K562 (cell line): ENCODE measurements at regions not wholly inside any gene's neighbourhood (a gene's known extent, or its start where the extent isn't known, plus 50 kb on each side); places are given as distances from the start of the nearest gene placed in this dataset.

ENCODE experiments used
- ATAC-seq: fragments of 200-7000 bp; cut with Tn5 transposase; 3 replicates; pipeline ENCODE4 v1.9.1; 2020; ENCODE audit warnings: moderate library complexity
- BruUV-seq: library from RNA; stranded (reverse); fragments of 400-500 nt; replicated peaks from 2 replicates; lab custom pipeline; 2021; lab: Mats Ljungman, UMichigan
- CTCF ChIA-PET: fragments of 300-600 bp; formaldehyde crosslinking; extraction: SDS; loops from one replicate; lab custom pipeline; 2021; ENCODE audit warnings: low intra/inter-chr PET ratio; lab: Yijun Ruan, JAX
- POLR2A ChIA-PET: fragments of 300-600, 350-650 bp; sonication (Branson Sonifier 250); formaldehyde crosslinking; extraction: SDS; loops from one replicate; lab custom pipeline; 2021; ENCODE audit warnings: antibody characterized with exemption, inconsistent platforms; lab: Yijun Ruan, JAX
- DNase-seq, 4 experiments: peaks; one replicate each; pipeline versions ENCODE4 v3.0.0 to v3.0.0-alpha.2; 2011 to 2018; ENCODE audit warnings: low spot score in 3 of 4, mixed read lengths in 3 of 4; ENCODE audit errors: extremely low read depth in 1 of 4
- FAIRE-seq: peaks from 2 replicates; lab custom pipeline; 2011; peaks lifted over from hg19 to GRCh38; lab: Jason Lieb, UNC
- H2AFZ ChIP-seq: 2 replicates; pipeline ENCODE4 v1.6.0; 2011; ENCODE audit warnings: low read depth, low read length, control low read depth, inconsistent platforms
- H3K27ac ChIP-seq: fragments of 200-600 bp; 3 replicates; pipeline ENCODE4 v1.8.0; 2011; ENCODE audit warnings: low read depth, mild to moderate bottlenecking, control low read depth, inconsistent platforms, low read length, moderate library complexity, mixed read lengths; ENCODE audit errors: extremely low read depth
- H3K27me3 ChIP-seq, 2 experiments: fragments of 300-600 bp in 1 of 2; 2 replicates in 1 of 2; 3 replicates in 1 of 2; pipeline versions ENCODE4 v1.6.0 to v1.8.0; 2011; ENCODE audit warnings: inconsistent platforms in 2 of 2, low read length in 2 of 2, mild to moderate bottlenecking in 1 of 2, mixed read lengths in 1 of 2, moderate library complexity in 1 of 2; ENCODE audit not compliant: control insufficient read depth in 2 of 2, insufficient read depth in 2 of 2
- H3K36me3 ChIP-seq: fragments of 300-600 bp; 3 replicates; pipeline ENCODE4 v1.8.0; 2011; ENCODE audit warnings: mild to moderate bottlenecking, low read length, inconsistent platforms; ENCODE audit not compliant: control insufficient read depth, insufficient read depth
- H3K4me1 ChIP-seq, 2 experiments: fragments of 200-600 bp in 1 of 2; replicated peaks in 1 of 2; 2 replicates in 1 of 2; 3 replicates in 1 of 2; pipeline versions ENCODE4 v1.5.1 to v1.8.0; 2011; ENCODE audit warnings: inconsistent platforms in 2 of 2, low read length in 2 of 2, mild to moderate bottlenecking in 1 of 2, mixed read lengths in 1 of 2, moderate library complexity in 1 of 2; ENCODE audit not compliant: control insufficient read depth in 2 of 2, insufficient read depth in 2 of 2
- H3K4me2 ChIP-seq: 2 replicates; pipeline ENCODE4 v1.6.1; 2011; ENCODE audit warnings: low read length, control low read depth, inconsistent platforms, mixed read lengths; ENCODE audit not compliant: insufficient read depth
- H3K4me3 ChIP-seq: fragments of 200-600 bp; sonication (generic), shearing (Covaris generic); 2 replicates; pipeline ENCODE4 v1.5.1; 2016; ENCODE audit warnings: control low read depth, inconsistent platforms
- H3K79me2 ChIP-seq: fragments of 200-600 bp; 3 replicates; pipeline ENCODE4 v1.8.0; 2011; ENCODE audit warnings: low read length, inconsistent platforms; ENCODE audit not compliant: control insufficient read depth, insufficient read depth
- H3K9ac ChIP-seq, 2 experiments: 2 replicates each; pipeline versions ENCODE4 v1.6.0 to v1.6.1; 2011; ENCODE audit warnings: low read depth in 2 of 2, low read length in 2 of 2, control low read depth in 1 of 2, inconsistent platforms in 1 of 2, mild to moderate bottlenecking in 1 of 2, mixed read lengths in 1 of 2; ENCODE audit not compliant: insufficient read depth in 1 of 2
- H3K9me1 ChIP-seq: one replicate; pipeline ENCODE4 v1.6.0; 2011; ENCODE audit warnings: inconsistent platforms, mild to moderate bottlenecking, low read length, moderate library complexity; ENCODE audit not compliant: control insufficient read depth, insufficient read depth
- H3K9me3 ChIP-seq: replicated peaks from 2 replicates; pipeline ENCODE4 v1.5.1; 2011; ENCODE audit warnings: low read depth, low read length, inconsistent platforms; ENCODE audit not compliant: control insufficient read depth, insufficient read depth
- H4K20me1 ChIP-seq: replicated peaks from 2 replicates; pipeline ENCODE4 v1.6.1; 2011; ENCODE audit warnings: low read length, inconsistent platforms, mixed read lengths; ENCODE audit not compliant: control insufficient read depth, insufficient read depth
- E2F3 ChIP-seq: fragments of 250-450 bp; sonication (Bioruptor Pico); IDR thresholded peaks from 2 replicates; pipeline ENCODE4 v1.4.0; 2020; ENCODE audit warnings: mild to moderate bottlenecking
- ELK1 ChIP-seq: sonication (generic); formaldehyde crosslinking; IDR thresholded peaks from 2 replicates; pipeline ENCODE4 v1.8.1; 2022; ENCODE audit warnings: missing genetic modification reagents
- L3MBTL2 ChIP-seq: fragments of 450-650 bp; IDR thresholded peaks from 2 replicates; pipeline ENCODE4 v1.6.1; 2016; ENCODE audit warnings: mild to moderate bottlenecking, moderate library complexity
- NCOA2 ChIP-seq, 2 experiments: fragments of 450-650 bp; IDR thresholded peaks; 2 replicates each; pipeline ENCODE4 v1.6.1; 2018; ENCODE audit warnings: mild to moderate bottlenecking in 2 of 2, moderate library complexity in 1 of 2; ENCODE audit not compliant: partially characterized antibody in 2 of 2
- NONO ChIP-seq, 2 experiments: fragments of 200-400 bp in 1 of 2; fragments of 450-650 bp in 1 of 2; formaldehyde crosslinking in 1 of 2; IDR thresholded peaks; 2 replicates each; pipeline ENCODE4 v1.6.1; 2017; ENCODE audit warnings: low read depth in 2 of 2, mild to moderate bottlenecking in 2 of 2, moderate library complexity in 2 of 2, low read length in 1 of 2
- RBM34 ChIP-seq: fragments of 200-400 bp; formaldehyde crosslinking; IDR thresholded peaks from 2 replicates; pipeline ENCODE4 v1.6.1; 2018; ENCODE audit warnings: low read length, borderline replicate concordance; ENCODE audit not compliant: insufficient read depth
- VEZF1 ChIP-seq: fragments of 200-800 bp; sonication (Bioruptor generic); IDR thresholded peaks from 2 replicates; pipeline ENCODE4 v1.6.1; 2017; ENCODE audit warnings: missing genetic modification characterization, missing compliant biosample characterization
- ZNF584 ChIP-seq: fragments of 200-800 bp; sonication (Bioruptor generic); IDR thresholded peaks from 2 replicates; pipeline ENCODE4 v1.6.1; 2016; ENCODE audit warnings: low read depth, mild to moderate bottlenecking, missing genetic modification characterization, missing compliant biosample characterization
- WGBS: fragments of 100-300 bp; shearing (Covaris generic); methylation state at CpG from one replicate; pipeline ENCODE4 v1.1.6; 2016; ENCODE audit warnings: low coverage, mixed read lengths; ENCODE audit not compliant: insufficient coverage; ENCODE audit errors: missing lambda C conversion rate; 5-methylcytosine and 5-hydroxymethylcytosine counted together
- in situ Hi-C: fragments of 300-500 bp; cut with MboI; formaldehyde crosslinking; loops from 4 replicates; pipeline ENCODE4 v1.15.0; 2018; ENCODE audit warnings: inconsistent platforms, mixed read lengths
- intact Hi-C: fragments of 100-400 bp; cut with micrococcal nuclease; formaldehyde crosslinking; loops from 2 replicates; pipeline ENCODE4 v1.14.2; 2022
- TF ChIP-seq, protein P1 (sequence below): sonication (generic); formaldehyde crosslinking; IDR thresholded peaks from 2 replicates; pipeline ENCODE4 v1.8.0; 2023; ENCODE audit warnings: missing genetic modification reagents, mild to moderate bottlenecking, borderline replicate concordance

DNA sequence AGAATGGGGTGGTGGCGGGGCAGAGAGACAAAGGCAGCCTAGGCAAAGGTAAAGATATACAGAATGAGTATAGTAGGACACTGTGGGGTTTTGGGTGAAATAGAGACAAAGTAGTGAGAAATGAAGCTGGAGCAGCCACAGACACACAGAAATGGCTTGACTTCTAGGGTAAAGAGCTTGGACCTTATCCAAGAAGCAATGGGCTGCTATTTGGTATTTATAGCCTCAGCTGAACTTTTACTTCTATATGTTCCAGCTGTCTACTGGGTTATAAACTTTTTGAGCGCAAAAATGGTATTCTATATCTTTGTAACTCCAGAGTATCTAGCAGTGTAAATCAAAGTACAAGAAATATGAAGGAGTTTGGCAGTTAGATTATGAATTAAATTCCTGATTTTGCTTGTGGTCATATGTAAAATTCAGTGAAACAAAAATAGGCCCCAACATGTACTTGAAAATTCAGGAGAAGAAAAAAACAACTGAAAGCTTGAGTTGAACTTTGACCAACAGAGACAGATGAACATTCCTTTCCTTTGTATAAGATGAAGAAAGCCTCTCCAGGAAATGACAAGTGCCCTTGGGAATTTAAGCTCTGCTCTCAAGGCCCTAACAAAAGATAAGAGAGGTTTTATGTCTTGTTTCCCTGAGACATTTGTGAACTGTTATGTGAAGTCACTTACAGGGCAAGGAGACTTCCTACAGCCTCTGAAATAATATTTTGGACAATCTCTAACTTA, 64.6 kb upstream of the XIST start:
- POLR2A ChIA-PET, result interaction anchor here (1.1 kb wide), 1 partner anchor 9 kb away, joined by 3 read pairs; no protein-coding TSS in a partner anchor
- in situ Hi-C loops, result no loop called here
- CTCF ChIA-PET, result no interaction called here
- Histone ChIP-seq H3K4me3 (no peak overlapping the region), H3K9me3 (no peaks in the 10 kb centered on the region), H2AFZ (no peak overlapping the region), H3K79me2 (no peaks in the 10 kb centered on the region), H3K27ac (no peak overlapping the region), H3K36me3 (no peaks in the 10 kb centered on the region), H3K27me3 (no peaks in the 10 kb centered on the region), H4K20me1 (no peaks in the 10 kb centered on the region), H3K9me1 (no peaks in the 10 kb centered on the region), H3K4me1 (no peaks in the 10 kb centered on the region), H3K4me2 (no peak overlapping the region), H3K9ac (no peak overlapping the region)
- BruUV-seq, result no TSS peak
- no peak for ATAC-seq
- no peak for FAIRE-seq
- WGBS, result 30% methylated on average over 2 of the region's 2 CpGs
- no peak for TF ChIP-seq NONO (IDR thresholded peaks at IDR 0.05; ENCODE audit: low read depth in 2 of 2, low read length in 1 of 2)
- TF ChIP-seq ELK1 (CRISPR knock-in tag), result no peak
- no peak for TF ChIP-seq E2F3 (CRISPR knock-in tag)
- no peak for TF ChIP-seq ZNF584
- no peak for TF ChIP-seq L3MBTL2
- no peak for TF ChIP-seq RBM34
- TF ChIP-seq, protein P1, sequence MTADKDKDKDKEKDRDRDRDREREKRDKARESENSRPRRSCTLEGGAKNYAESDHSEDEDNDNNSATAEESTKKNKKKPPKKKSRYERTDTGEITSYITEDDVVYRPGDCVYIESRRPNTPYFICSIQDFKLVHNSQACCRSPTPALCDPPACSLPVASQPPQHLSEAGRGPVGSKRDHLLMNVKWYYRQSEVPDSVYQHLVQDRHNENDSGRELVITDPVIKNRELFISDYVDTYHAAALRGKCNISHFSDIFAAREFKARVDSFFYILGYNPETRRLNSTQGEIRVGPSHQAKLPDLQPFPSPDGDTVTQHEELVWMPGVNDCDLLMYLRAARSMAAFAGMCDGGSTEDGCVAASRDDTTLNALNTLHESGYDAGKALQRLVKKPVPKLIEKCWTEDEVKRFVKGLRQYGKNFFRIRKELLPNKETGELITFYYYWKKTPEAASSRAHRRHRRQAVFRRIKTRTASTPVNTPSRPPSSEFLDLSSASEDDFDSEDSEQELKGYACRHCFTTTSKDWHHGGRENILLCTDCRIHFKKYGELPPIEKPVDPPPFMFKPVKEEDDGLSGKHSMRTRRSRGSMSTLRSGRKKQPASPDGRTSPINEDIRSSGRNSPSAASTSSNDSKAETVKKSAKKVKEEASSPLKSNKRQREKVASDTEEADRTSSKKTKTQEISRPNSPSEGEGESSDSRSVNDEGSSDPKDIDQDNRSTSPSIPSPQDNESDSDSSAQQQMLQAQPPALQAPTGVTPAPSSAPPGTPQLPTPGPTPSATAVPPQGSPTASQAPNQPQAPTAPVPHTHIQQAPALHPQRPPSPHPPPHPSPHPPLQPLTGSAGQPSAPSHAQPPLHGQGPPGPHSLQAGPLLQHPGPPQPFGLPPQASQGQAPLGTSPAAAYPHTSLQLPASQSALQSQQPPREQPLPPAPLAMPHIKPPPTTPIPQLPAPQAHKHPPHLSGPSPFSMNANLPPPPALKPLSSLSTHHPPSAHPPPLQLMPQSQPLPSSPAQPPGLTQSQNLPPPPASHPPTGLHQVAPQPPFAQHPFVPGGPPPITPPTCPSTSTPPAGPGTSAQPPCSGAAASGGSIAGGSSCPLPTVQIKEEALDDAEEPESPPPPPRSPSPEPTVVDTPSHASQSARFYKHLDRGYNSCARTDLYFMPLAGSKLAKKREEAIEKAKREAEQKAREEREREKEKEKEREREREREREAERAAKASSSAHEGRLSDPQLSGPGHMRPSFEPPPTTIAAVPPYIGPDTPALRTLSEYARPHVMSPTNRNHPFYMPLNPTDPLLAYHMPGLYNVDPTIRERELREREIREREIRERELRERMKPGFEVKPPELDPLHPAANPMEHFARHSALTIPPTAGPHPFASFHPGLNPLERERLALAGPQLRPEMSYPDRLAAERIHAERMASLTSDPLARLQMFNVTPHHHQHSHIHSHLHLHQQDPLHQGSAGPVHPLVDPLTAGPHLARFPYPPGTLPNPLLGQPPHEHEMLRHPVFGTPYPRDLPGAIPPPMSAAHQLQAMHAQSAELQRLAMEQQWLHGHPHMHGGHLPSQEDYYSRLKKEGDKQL (CRISPR knock-in tag), result no peak
- TF ChIP-seq VEZF1 (CRISPR knock-in tag), result no peak
- no peak for TF ChIP-seq NCOA2 (IDR thresholded peaks at IDR 0.05; ENCODE audit: partially characterized antibody in 2 of 2)
- intact Hi-C loops, result no loop called here
- no peak for DNase-seq
